Eye (tissue), 1 donor: ENCODE measurements at regions not wholly inside any gene's neighbourhood (a gene's known extent, or its start where the extent isn't known, plus 50 kb on each side); places are given as distances from the start of the nearest gene placed in this dataset.
A peak's percentile ranks its signal among the peaks of the same experiment; 100 is the strongest.

Experiments used
- DNase-seq: peaks from one replicate; pipeline ENCODE4 v3.0.0-alpha.2; 2015

DNA sequence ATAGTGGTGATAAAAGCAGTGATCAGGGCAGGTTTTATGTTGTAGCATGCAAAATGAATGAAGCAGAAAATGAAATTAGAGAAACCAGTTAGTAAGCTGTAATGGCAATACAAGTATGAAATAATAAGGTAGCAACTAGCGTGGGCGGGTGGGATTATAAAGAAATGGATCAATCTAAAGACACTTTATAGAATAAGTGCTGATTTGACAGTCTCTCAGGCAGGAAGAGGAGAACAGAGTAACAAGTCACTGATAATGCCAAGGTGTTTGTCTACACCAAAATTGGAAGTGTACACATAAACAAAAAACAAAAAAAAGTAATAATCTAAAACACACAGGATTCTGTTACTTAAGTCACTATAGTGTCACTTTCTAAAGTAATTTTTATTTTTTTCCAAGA is 51.0 kb upstream of the PCBP1 start:
- DNase-seq = no peak

DNA sequence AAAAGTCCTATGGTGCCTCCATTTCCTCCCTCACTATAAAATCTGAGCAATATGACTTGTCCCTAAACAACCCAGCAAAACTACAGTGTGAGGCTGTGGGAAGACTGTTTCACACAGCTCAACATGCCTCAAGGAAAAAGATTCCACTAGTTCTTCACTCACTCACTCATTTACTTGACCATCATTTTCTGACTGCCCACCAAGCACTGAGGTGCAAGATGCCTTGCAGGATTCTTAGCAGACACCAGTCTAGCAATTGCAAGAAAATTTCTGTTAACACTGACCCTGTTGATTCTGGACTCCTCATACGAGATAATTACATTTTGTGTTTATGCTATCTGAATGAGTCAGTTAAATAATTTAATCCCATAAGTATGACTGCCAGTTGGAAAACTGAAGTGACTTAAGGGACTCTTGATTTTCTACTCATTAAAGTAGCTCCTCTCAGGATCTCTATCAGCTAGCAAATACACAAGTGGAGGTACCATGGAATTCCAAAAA is 51.9 kb upstream of the PCBP1 start:
- DNase-seq = no peak

DNA sequence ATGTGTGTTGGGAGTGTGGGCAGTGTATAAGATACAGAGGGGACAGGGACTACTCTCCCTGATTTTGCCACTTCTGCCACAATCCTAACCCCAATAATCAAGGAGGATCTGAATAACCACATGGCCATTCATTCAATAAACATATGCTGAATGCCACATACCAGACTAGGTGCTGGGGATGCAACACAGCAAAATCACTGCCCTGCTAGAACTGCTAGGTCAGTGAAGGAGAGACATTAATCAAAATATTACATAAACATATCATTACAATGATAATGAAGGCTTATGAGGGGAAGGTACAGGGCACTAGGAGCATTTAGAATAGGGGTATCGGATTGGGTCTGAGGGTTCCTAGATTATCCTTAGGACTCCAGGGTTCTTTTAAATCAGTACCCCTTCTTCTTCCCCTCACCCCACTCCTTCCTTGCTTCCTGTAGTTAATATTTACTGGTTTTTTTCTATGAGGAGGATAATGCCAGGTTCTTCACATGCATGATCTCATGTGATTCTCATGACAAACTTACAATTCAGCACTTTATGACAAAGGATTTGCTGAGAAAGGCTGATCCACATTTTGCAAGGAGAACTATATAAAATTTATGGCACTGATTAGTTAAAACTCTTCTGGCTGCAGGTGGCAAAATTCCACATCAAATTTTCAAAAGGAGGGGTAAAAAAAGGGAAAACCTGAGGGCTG is 56.4 kb upstream of the PCBP1 start:
- DNase-seq = no peak

DNA sequence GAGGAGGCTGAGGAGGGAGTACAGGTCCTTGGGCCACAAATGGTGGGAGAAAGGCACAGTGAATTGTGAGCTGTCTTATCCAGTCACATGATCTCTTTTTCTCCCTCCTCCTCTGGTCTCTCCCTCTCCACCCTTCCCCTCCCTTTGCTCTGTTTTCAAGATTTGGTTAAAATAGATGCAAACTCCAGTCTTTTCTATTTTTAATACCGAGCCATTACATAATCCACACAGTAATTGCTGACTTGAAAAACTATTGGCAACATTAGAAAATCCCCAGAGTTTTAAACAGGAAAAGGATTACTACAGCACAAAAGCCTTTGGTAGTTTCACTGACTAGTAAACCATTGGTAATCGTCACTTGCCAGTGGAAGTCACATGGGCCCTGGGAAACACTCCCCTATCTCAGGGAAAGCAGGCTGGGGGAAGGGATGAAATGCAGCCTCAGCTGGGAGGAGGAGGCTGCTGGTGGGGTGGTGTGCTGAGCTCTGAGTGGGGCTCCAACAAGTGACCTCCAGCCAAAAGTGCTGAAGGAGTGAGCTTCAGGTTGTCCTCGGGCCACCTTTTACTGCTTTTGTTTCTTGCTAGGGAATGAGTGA is 57.4 kb upstream of the PCBP1 start:
- peak; percentile 44 for DNase-seq

DNA sequence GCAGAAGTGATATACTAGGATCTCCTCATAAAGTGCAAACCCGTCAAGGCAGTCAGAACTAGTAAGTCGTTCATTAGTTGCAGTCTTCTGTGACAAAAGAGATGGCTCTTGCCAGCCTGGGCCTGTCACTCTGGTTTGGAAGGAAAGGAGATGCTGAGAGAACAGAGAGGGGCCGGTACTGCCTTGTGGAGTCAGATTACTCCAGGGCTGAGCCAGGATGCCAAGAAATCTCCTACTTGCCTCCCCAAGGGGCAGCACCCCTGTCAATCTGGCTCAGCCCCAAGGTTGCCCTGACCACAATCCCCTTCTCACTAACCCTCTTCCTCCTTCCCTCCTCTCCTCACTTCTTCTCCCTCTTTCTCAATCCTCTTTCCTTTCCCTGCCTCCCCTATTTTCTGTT is 62.9 kb upstream of the ASPRV1 start:
- no peak for DNase-seq

DNA sequence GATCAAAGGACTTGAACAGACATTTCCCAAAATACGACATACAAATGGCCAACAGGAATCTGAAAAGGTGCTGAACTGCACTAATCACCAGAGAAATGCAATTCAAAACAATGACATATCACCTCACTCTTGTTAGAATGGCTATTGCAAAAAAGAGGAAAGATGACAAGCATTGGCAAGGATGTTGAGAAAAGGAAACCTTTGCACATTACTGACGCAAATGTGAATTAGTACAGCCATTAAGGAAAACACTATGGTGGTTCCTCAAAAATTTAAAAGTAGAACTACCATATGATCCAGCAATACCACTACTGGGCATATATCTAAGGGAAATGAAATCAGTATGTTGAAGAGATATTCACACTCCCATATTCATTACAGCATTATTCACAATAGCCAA is 57.7 kb upstream of the ASPRV1 start:
- no peak for DNase-seq

DNA sequence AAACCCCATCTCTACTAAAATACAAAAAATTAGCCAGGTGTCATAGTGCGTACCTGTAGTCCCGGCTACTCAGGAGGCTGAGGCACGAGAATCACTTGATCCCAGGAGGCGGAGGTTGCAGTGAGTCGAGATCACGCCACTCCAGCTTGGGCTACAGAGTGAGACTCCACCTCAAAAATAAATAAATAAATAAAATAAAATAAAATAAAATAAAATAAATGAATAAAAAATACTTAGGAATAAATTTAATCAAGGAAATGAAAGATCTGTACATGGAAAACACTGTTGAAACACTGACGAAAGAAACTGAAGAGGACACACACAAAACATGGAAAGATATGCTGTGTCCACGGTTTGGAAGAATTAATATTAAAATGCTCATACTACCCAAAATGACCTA is 56.5 kb upstream of the ASPRV1 start:
- no peak for DNase-seq

DNA sequence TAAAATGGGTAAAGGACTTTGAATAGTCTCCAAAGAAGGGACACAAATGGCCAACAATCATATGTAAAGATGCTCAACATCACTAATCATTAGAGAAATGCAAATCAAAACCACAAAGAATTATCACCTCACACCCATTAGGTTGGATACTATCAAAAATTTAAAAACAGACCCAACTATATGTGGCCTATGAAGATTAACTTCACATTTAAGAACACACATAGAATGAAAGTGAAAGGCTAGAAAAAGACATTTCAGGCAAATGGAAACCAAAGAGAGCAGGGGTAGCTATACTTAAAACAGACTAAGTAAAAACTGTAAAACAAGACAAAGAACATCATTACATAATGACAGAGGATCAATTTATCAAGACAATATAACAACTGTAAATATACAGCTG is 53.5 kb upstream of the ASPRV1 start:
- DNase-seq = no peak

DNA sequence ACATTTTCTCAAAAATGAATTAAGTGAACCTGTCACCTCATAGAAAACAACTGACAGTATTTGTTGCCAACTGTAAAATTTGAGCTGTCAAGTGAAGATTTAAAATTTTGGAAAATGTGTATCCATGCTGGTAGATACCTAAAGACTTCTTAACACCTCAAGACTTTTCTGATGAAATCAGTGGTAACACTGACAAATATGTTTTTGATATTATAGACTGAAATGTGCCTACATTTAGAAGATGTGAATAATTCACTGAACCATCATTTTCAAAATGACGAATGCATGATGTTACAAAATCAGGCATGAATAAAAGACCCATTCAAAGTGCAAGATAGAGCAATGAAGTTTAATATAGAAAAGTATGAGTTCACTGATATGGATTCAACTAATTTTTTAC is 51.5 kb upstream of the ASPRV1 start:
- no peak for DNase-seq

DNA sequence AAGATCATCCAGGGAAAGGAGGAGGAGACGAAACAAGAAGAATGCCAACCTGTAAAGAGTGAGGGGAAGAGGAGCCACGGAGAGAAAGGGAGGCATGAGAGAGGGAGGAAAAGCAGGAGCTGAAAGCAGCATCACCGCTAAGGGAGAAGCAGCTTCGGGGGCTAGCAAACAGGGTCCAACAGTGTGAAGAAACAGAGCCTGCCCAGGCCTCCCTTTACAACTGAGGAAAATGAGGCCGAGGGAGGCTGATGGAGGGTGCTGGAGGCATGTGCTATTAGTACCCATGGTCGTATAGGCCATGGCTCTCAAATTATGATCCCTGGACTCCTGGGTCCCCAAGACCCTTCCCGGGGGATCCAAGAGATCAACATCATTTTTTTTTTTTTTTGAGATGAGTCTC is 50.4 kb upstream of the ASPRV1 start:
- DNase-seq = no peak

DNA sequence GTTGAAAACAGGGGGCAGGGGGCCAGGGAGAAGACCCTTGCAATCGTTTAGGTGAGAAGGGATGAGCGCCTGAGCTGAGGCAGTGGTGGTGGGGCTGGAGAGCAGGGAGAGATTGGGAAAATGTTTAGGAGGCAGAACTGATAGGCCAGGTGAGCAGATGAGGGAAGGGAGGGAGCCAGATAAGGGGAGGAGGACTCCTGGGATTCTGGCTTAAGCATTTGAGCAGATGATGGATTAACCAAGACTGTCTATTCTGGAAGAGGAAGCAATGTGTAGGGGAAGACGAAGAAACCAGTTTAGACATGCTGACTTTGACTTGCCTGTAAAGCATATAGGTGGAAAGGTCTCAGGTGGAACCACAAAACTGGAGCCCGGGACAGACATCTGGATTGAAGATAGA is 49.9 kb upstream of the ASPRV1 start:
- DNase-seq = no peak
